ENCODE measurements at regions not wholly inside any gene's neighbourhood (a gene's known extent, or its start where the extent isn't known, plus 50 kb on each side); places are given as distances from the start of the nearest gene placed in this dataset.

- DNase-seq (ENCODE audit: low spot score) = no peak
Observed at GRCh38 chr4:176902710-176903323, 110.1 kb upstream of the VEGFC start.

- no peak for DNase-seq (ENCODE audit: low spot score)
Observed at GRCh38 chr4:176906709-176907108, 114.0 kb upstream of the VEGFC start.

- no peak for DNase-seq (ENCODE audit: low spot score)
Observed at GRCh38 chr4:176910646-176911045, 117.9 kb upstream of the VEGFC start.

- no peak for DNase-seq (ENCODE audit: low spot score)
Observed at GRCh38 chr4:176919631-176920030, 126.9 kb upstream of the VEGFC start.

GRCh38 chr4:176920694-176921093 is 128.0 kb upstream of the VEGFC start:
- DNase-seq (ENCODE audit: low spot score) = no peak

GRCh38 chr4:176921256-176921655 is 128.5 kb upstream of the VEGFC start:
- DNase-seq (ENCODE audit: low spot score) = no peak

- DNase-seq (ENCODE audit: low spot score) = no peak
Observed at GRCh38 chr4:176924238-176924637, 131.5 kb upstream of the VEGFC start.

- DNase-seq (ENCODE audit: low spot score) = no peak
Observed at GRCh38 chr4:176925962-176926361, 133.2 kb upstream of the VEGFC start.

GRCh38 chr4:176927117-176927516 is 134.4 kb upstream of the VEGFC start:
- no peak for DNase-seq (ENCODE audit: low spot score)

GRCh38 chr4:176927664-176928063 is 134.9 kb upstream of the VEGFC start:
- no peak for DNase-seq (ENCODE audit: low spot score)

- no peak for DNase-seq (ENCODE audit: low spot score)
Observed at GRCh38 chr4:176939445-176939844, 146.7 kb upstream of the VEGFC start.

- DNase-seq (ENCODE audit: low spot score) = no peak
Observed at GRCh38 chr4:176945334-176945733, 152.6 kb upstream of the VEGFC start.

- no peak for DNase-seq (ENCODE audit: low spot score)
Observed at GRCh38 chr4:176949029-176949428, 156.3 kb upstream of the VEGFC start.

GRCh38 chr4:176953021-176953420 is 160.3 kb upstream of the VEGFC start:
- DNase-seq (ENCODE audit: low spot score) = no peak

GRCh38 chr4:176957353-176958118 is 164.8 kb upstream of the VEGFC start:
- DNase-seq (ENCODE audit: low spot score) = no peak

- no peak for DNase-seq (ENCODE audit: low spot score)
Observed at GRCh38 chr4:176959980-176960379, 167.3 kb upstream of the VEGFC start.

GRCh38 chr4:176963121-176963520 is 170.4 kb upstream of the VEGFC start:
- no peak for DNase-seq (ENCODE audit: low spot score)

GRCh38 chr4:176964116-176964691 is 171.5 kb upstream of the VEGFC start:
- peak; percentile 5 for DNase-seq (ENCODE audit: low spot score)

GRCh38 chr4:176967586-176967985 is 174.9 kb upstream of the VEGFC start:
- no peak for DNase-seq (ENCODE audit: low spot score)

- DNase-seq (ENCODE audit: low spot score) = no peak
Observed at GRCh38 chr4:176968094-176968493, 175.4 kb upstream of the VEGFC start.

GRCh38 chr4:176969011-176969410 is 176.3 kb upstream of the VEGFC start:
- DNase-seq (ENCODE audit: low spot score) = no peak

- no peak for DNase-seq (ENCODE audit: low spot score)
Observed at GRCh38 chr4:176970853-176971252, 178.1 kb upstream of the VEGFC start.

GRCh38 chr4:176971576-176972115 is 178.9 kb upstream of the VEGFC start:
- DNase-seq (ENCODE audit: low spot score) = no peak

Data from cerebellar cortex (tissue), 1 donor.